Right lobe of liver (tissue), 4 donors: ENCODE measurements at regions not wholly inside any gene's neighbourhood (a gene's known extent, or its start where the extent isn't known, plus 50 kb on each side); places are given as distances from the start of the nearest gene placed in this dataset.

ENCODE experiments used
- POLR2A ChIP-seq: fragments of 450-650 bp; IDR thresholded peaks from one replicate; pipeline ENCODE4 v1.6.1; 2017; ENCODE audit warnings: antibody characterized with exemption, mild to moderate bottlenecking
- TF ChIP-seq, protein P1 (sequence below), 4 donors: fragments of 200-600 bp in 3 of 4; fragments of 450-650 bp in 1 of 4; IDR thresholded peaks; one replicate each; pipeline versions ENCODE4 v1.5.1 to v1.8.0; 2016 to 2022; ENCODE audit warnings: antibody characterized with exemption in 4 of 4, mild to moderate bottlenecking in 2 of 4
- donor health status: DM: no; HTN: no; CAD: no.
- donor health status: DM: no; HTN: no; CAD: no.
- donor health status: DM: no; HTN: yes; CAD: no.

- TF ChIP-seq, protein P1, sequence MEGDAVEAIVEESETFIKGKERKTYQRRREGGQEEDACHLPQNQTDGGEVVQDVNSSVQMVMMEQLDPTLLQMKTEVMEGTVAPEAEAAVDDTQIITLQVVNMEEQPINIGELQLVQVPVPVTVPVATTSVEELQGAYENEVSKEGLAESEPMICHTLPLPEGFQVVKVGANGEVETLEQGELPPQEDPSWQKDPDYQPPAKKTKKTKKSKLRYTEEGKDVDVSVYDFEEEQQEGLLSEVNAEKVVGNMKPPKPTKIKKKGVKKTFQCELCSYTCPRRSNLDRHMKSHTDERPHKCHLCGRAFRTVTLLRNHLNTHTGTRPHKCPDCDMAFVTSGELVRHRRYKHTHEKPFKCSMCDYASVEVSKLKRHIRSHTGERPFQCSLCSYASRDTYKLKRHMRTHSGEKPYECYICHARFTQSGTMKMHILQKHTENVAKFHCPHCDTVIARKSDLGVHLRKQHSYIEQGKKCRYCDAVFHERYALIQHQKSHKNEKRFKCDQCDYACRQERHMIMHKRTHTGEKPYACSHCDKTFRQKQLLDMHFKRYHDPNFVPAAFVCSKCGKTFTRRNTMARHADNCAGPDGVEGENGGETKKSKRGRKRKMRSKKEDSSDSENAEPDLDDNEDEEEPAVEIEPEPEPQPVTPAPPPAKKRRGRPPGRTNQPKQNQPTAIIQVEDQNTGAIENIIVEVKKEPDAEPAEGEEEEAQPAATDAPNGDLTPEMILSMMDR (IDR thresholded peaks at IDR 0.05): no peak
- no peak for TF ChIP-seq POLR2A
These were observed 555.2 kb downstream of the DCDC2C start for GRCh38 chr2:4258563-4258962.
